CD4-positive, alpha-beta T cell treated with Interleukin-15 for 4 hours (primary cell): ENCODE measurements at regions not wholly inside any gene's neighbourhood (a gene's known extent, or its start where the extent isn't known, plus 50 kb on each side); places are given as distances from the start of the nearest gene placed in this dataset.

Experiments
- DNase-seq: peaks from one replicate; pipeline ENCODE4 v3.0.0-alpha.2; 2020; ENCODE audit warnings: low spot score

- DNase-seq, result no peak
These were observed 91.9 kb upstream of the GPC1 start for GRCh38 chr2:240343548-240343947.

- no peak for DNase-seq
These were observed 90.6 kb upstream of the GPC1 start for GRCh38 chr2:240344904-240345303.

- DNase-seq, result no peak
These were observed 89.3 kb upstream of the GPC1 start for GRCh38 chr2:240346015-240346752.

GRCh38 chr2:240346753-240347372 lies 88.6 kb upstream of the GPC1 start:
- no peak for DNase-seq

- DNase-seq, result no peak
These were observed 88.0 kb upstream of the GPC1 start for GRCh38 chr2:240347373-240347940.

GRCh38 chr2:240347949-240348500 lies 87.4 kb upstream of the GPC1 start:
- DNase-seq, result no peak

- no peak for DNase-seq
These were observed 86.9 kb upstream of the GPC1 start for GRCh38 chr2:240348522-240348921.

GRCh38 chr2:240349133-240350005 lies 86.1 kb upstream of the GPC1 start:
- DNase-seq, result no peak

- no peak for DNase-seq
These were observed 85.5 kb upstream of the GPC1 start for GRCh38 chr2:240350006-240350355.

GRCh38 chr2:240350696-240351087 lies 84.8 kb upstream of the GPC1 start:
- DNase-seq, result no peak

- DNase-seq, result no peak
These were observed 84.2 kb upstream of the GPC1 start for GRCh38 chr2:240351088-240351741.

GRCh38 chr2:240351826-240352426 lies 83.5 kb upstream of the GPC1 start:
- no peak for DNase-seq

GRCh38 chr2:240353086-240353798 lies 82.2 kb upstream of the GPC1 start:
- no peak for DNase-seq

- no peak for DNase-seq
These were observed 81.5 kb upstream of the GPC1 start for GRCh38 chr2:240353944-240354343.

- no peak for DNase-seq
These were observed 80.2 kb upstream of the GPC1 start for GRCh38 chr2:240355001-240355891.

GRCh38 chr2:240355962-240356361 lies 79.5 kb upstream of the GPC1 start:
- DNase-seq, result no peak

GRCh38 chr2:240356700-240357640 lies 78.5 kb upstream of the GPC1 start:
- DNase-seq, result no peak

GRCh38 chr2:240357641-240358012 lies 77.8 kb upstream of the GPC1 start:
- DNase-seq, result no peak

- DNase-seq, result no peak
These were observed 77.4 kb upstream of the GPC1 start for GRCh38 chr2:240358080-240358479.
